H1 (cell line): ENCODE measurements at regions not wholly inside any gene's neighbourhood (a gene's known extent, or its start where the extent isn't known, plus 50 kb on each side); places are given as distances from the start of the nearest gene placed in this dataset.

Experiments
- CTCF ChIA-PET: fragments of 300-600 bp; sonication (Branson Sonifier 250); formaldehyde crosslinking; loops from one replicate; lab custom pipeline; 2021; ENCODE audit not compliant: partially characterized antibody; lab: Charles Lee
- POLR2A ChIA-PET: fragments of 300-600 bp; sonication (Branson Sonifier 250); formaldehyde crosslinking; loops from one replicate; lab custom pipeline; 2021; ENCODE audit warnings: inconsistent platforms; ENCODE audit not compliant: partially characterized antibody; lab: Charles Lee
- DNase-seq, 2 experiments: peaks; one replicate each; pipeline versions ENCODE4 v3.0.0 to v3.0.0-alpha.2; 2010 to 2022; ENCODE audit warnings: low spot score in 2 of 2, low read depth in 1 of 2, mixed read lengths in 1 of 2
- FAIRE-seq: peaks from 2 replicates; lab custom pipeline; 2011; peaks lifted over from hg19 to GRCh38; lab: Jason Lieb, UNC
- H2AFZ ChIP-seq: 2 replicates; pipeline ENCODE4 v1.8.1; 2012; ENCODE audit warnings: low read length, inconsistent platforms
- H2AK5ac ChIP-seq: 2 replicates; pipeline ENCODE4 v1.6.1; 2013; ENCODE audit warnings: low read depth, low read length
- H2BK120ac ChIP-seq: replicated peaks from 2 replicates; pipeline ENCODE3; 2013; ENCODE audit warnings: low read depth, low read length, inconsistent platforms
- H2BK12ac ChIP-seq: 2 replicates; pipeline ENCODE4 v1.6.1; 2013; ENCODE audit warnings: low read depth, low read length
- H2BK15ac ChIP-seq: 2 replicates; pipeline ENCODE4 v1.6.1; 2013; ENCODE audit warnings: low read length
- H2BK20ac ChIP-seq: 2 replicates; pipeline ENCODE4 v1.6.1; 2013; ENCODE audit warnings: low read length
- H2BK5ac ChIP-seq: 2 replicates; pipeline ENCODE4 v1.6.1; 2013; ENCODE audit warnings: low read depth, low read length
- H3K14ac ChIP-seq: 2 replicates; pipeline ENCODE4 v1.6.1; 2013; ENCODE audit warnings: inconsistent platforms; ENCODE audit not compliant: insufficient read length
- H3K18ac ChIP-seq: 2 replicates; pipeline ENCODE4 v1.6.1; 2013; ENCODE audit warnings: low read length; ENCODE audit errors: extremely low read depth
- H3K23ac ChIP-seq: 2 replicates; pipeline ENCODE4 v1.6.1; 2013; ENCODE audit warnings: inconsistent platforms; ENCODE audit not compliant: insufficient read length
- H3K23me2 ChIP-seq: 2 replicates; pipeline ENCODE4 v1.6.1; 2013; ENCODE audit warnings: low read depth, low read length
- H3K27ac ChIP-seq: 2 replicates; pipeline ENCODE4 v1.6.1; 2011; ENCODE audit warnings: low read depth, low read length, inconsistent platforms
- H3K27me3 ChIP-seq, 4 experiments: replicated peaks in 1 of 4; 1 replicate in 1 of 4; 2 replicates in 3 of 4; pipeline versions ENCODE4 v1.6.1 to v1.8.1; 2011 to 2013; ENCODE audit warnings: low read length in 3 of 4, mild to moderate bottlenecking in 3 of 4, inconsistent platforms in 2 of 4, mixed read lengths in 2 of 4, moderate library complexity in 1 of 4; ENCODE audit not compliant: control insufficient read depth in 3 of 4, insufficient read depth in 3 of 4; ENCODE audit errors: extremely low read depth in 1 of 4
- H3K36me3 ChIP-seq, 4 experiments: 2 replicates each; pipeline versions ENCODE4 v1.6.1 to v1.8.1; 2011 to 2013; ENCODE audit warnings: mild to moderate bottlenecking in 4 of 4, low read length in 3 of 4, moderate library complexity in 2 of 4, control low read depth in 1 of 4, inconsistent platforms in 1 of 4; ENCODE audit not compliant: insufficient read depth in 4 of 4, control insufficient read depth in 2 of 4
- H3K4ac ChIP-seq: replicated peaks from 2 replicates; pipeline ENCODE3; 2013; ENCODE audit warnings: low read length, low read depth, mixed read lengths, inconsistent platforms; ENCODE audit not compliant: insufficient read length
- H3K4me1 ChIP-seq, 4 experiments: replicated peaks in 1 of 4; 1 replicate in 1 of 4; 2 replicates in 3 of 4; pipeline versions ENCODE4 v1.6.1 to v1.8.1; 2011 to 2013; ENCODE audit warnings: low read length in 3 of 4, inconsistent platforms in 2 of 4, mixed read lengths in 1 of 4; ENCODE audit not compliant: insufficient read depth in 4 of 4, control insufficient read depth in 3 of 4
- H3K4me2 ChIP-seq, 2 experiments: 2 replicates each; pipeline versions ENCODE4 v1.6.1 to v1.8.1; 2011 to 2013; ENCODE audit warnings: low read depth in 2 of 2, low read length in 2 of 2, control low read depth in 1 of 2, inconsistent platforms in 1 of 2, mild to moderate bottlenecking in 1 of 2; ENCODE audit not compliant: insufficient read depth in 1 of 2
- H3K4me3 ChIP-seq, 4 experiments: fragments of 200-600, 300-600 bp in 1 of 4; sonication (generic), shearing (Covaris generic), sonication (Bioruptor Twin) in 1 of 4; 2 replicates each; pipeline versions ENCODE4 v1.5.1 to v1.8.1; 2011 to 2016; ENCODE audit warnings: low read length in 4 of 4, low read depth in 3 of 4, control low read depth in 2 of 4, inconsistent platforms in 2 of 4, mild to moderate bottlenecking in 2 of 4, mixed read lengths in 1 of 4, moderate library complexity in 1 of 4; ENCODE audit not compliant: insufficient read depth in 2 of 4; ENCODE audit errors: extremely low read depth in 1 of 4
- H3K56ac ChIP-seq: replicated peaks from 2 replicates; pipeline ENCODE3; 2013; ENCODE audit warnings: low read depth, mild to moderate bottlenecking, mixed read lengths, low read length, inconsistent platforms; ENCODE audit not compliant: insufficient read length
- H3K79me1 ChIP-seq: 2 replicates; pipeline ENCODE4 v1.6.1; 2013; ENCODE audit warnings: low read depth, low read length, control low read depth
- H3K79me2 ChIP-seq, 2 experiments: 2 replicates each; pipeline versions ENCODE4 v1.6.1 to v1.8.1; 2012 to 2013; ENCODE audit warnings: low read length in 2 of 2, mild to moderate bottlenecking in 2 of 2, inconsistent platforms in 1 of 2; ENCODE audit not compliant: insufficient read depth in 2 of 2, control insufficient read depth in 1 of 2
- H3K9ac ChIP-seq, 4 experiments: replicated peaks in 1 of 4; 1 replicate in 1 of 4; 2 replicates in 3 of 4; pipeline versions ENCODE4 v1.6.1 to v1.8.1; 2011 to 2013; ENCODE audit warnings: low read depth in 3 of 4, low read length in 3 of 4, control low read depth in 2 of 4, mild to moderate bottlenecking in 2 of 4, moderate library complexity in 2 of 4, inconsistent platforms in 1 of 4; ENCODE audit errors: extremely low read depth in 1 of 4
- H3K9me3 ChIP-seq, 2 experiments: 2 replicates each; pipeline versions ENCODE4 v1.6.1 to v1.8.1; 2012 to 2013; ENCODE audit warnings: mild to moderate bottlenecking in 2 of 2, moderate library complexity in 2 of 2, control low read depth in 1 of 2, inconsistent platforms in 1 of 2, low read depth in 1 of 2, low read length in 1 of 2, mixed read lengths in 1 of 2; ENCODE audit not compliant: insufficient read depth in 2 of 2
- H4K20me1 ChIP-seq, 2 experiments: replicated peaks in 1 of 2; 2 replicates each; pipeline versions ENCODE3 to v1.8.1; 2011 to 2013; ENCODE audit warnings: inconsistent platforms in 2 of 2, low read length in 2 of 2, mild to moderate bottlenecking in 1 of 2; ENCODE audit not compliant: insufficient read depth in 2 of 2, control insufficient read depth in 1 of 2
- H4K5ac ChIP-seq: 2 replicates; pipeline ENCODE4 v1.6.1; 2013; ENCODE audit warnings: low read length, low read depth, mixed read lengths, inconsistent platforms; ENCODE audit not compliant: insufficient read length
- H4K8ac ChIP-seq: 2 replicates; pipeline ENCODE4 v1.8.0; 2013; ENCODE audit warnings: mild to moderate bottlenecking, moderate library complexity, low read length, inconsistent platforms; ENCODE audit not compliant: insufficient read depth; ENCODE audit errors: extremely low read depth
- H4K91ac ChIP-seq: replicated peaks from 2 replicates; pipeline ENCODE3; 2013; ENCODE audit warnings: low read length, mixed read lengths, inconsistent platforms; ENCODE audit not compliant: insufficient read length
- HDAC2 ChIP-seq, 2 experiments: fragments of 300-600 bp in 1 of 2; sonication (generic) in 1 of 2; IDR thresholded peaks; 2 replicates each; pipeline ENCODE4 v1.6.1; 2011 to 2012; ENCODE audit warnings: low read depth in 2 of 2, low read length in 2 of 2, mild to moderate bottlenecking in 2 of 2, moderate library complexity in 2 of 2, borderline replicate concordance in 1 of 2, inconsistent platforms in 1 of 2
- WGBS, 2 experiments: shearing (Covaris generic) in 1 of 2; methylation state at CpG; one replicate each; pipeline versions ENCODE4 v1.1.6 to v1.1.7; 2013 to 2015; ENCODE audit warnings: low lambda C conversion rate in 2 of 2, mixed read lengths in 2 of 2, inconsistent platforms in 1 of 2, low coverage in 1 of 2, missing lambda C conversion rate in 1 of 2; ENCODE audit not compliant: insufficient replicate concordance in 2 of 2, insufficient coverage in 1 of 2, insufficient read length in 1 of 2; ENCODE audit errors: extremely low coverage in 1 of 2, missing lambda C conversion rate in 1 of 2; 5-methylcytosine and 5-hydroxymethylcytosine counted together
- TF ChIP-seq, protein P1 (sequence below): IDR thresholded peaks from 2 replicates; pipeline ENCODE4 v1.6.1; 2012; ENCODE audit warnings: low read length, inconsistent platforms

DNA sequence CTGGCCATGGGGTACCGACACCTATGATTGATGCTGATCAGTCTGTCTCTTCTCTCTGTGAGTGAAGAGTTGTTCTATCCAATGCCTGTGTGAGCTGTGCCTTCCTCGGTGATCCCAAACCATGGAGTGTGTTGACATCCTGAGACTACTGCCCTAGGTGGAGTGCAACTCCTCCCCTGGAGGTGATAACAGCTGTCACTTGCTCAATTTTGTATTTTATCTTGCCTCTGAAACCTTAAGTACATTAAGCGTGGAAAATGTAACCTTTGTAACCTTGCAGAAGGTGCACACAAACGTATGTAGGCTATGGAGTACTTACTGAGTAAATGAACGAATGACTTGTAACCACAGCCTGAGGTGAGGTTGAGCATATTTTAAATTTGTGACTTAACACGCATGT, 256.2 kb downstream of the FNDC1 start:
- H3K79me2 ChIP-seq = no peaks in the 10 kb centered on the region

More for the DNA sequence above, 256.2 kb downstream of the FNDC1 start:
- no peak overlapping the region for H2AK5ac ChIP-seq
- FAIRE-seq (no peak), DNase-seq (no peak)
- no peak overlapping the region for H3K4ac ChIP-seq
- no peak overlapping the region for H2AFZ ChIP-seq
- H4K91ac ChIP-seq = no peak overlapping the region
- no peaks in the 10 kb centered on the region for H3K23me2 ChIP-seq
- CTCF ChIA-PET = interaction anchor here (1.1 kb wide), 1 partner anchor 36 kb away, joined by 3 read pairs; no protein-coding TSS in a partner anchor
- POLR2A ChIA-PET = no interaction called here
- H3K4me1 ChIP-seq = no peaks in the 10 kb centered on the region; a peak in 1 of 7 replicates
- H2BK20ac ChIP-seq = no peak overlapping the region
- H3K4me3 ChIP-seq = no peak overlapping the region
- no peak overlapping the region for H3K56ac ChIP-seq
- H2BK12ac ChIP-seq = no peak overlapping the region
- H3K27me3 ChIP-seq = peaks cover 0 to 1% (median 0%) of the 10 kb centered on the region in 4 experiments; a peak in 1 of 7 replicates
- H4K5ac ChIP-seq = no peak overlapping the region
- H3K36me3 ChIP-seq = no peaks in the 10 kb centered on the region; a peak in 1 of 8 replicates
- no peak overlapping the region for H3K14ac ChIP-seq
- H4K8ac ChIP-seq = no peak overlapping the region
- peaks cover 81 to 93% of the 10 kb centered on the region in 2 experiments for H3K9me3 ChIP-seq
- no peak overlapping the region for H2BK15ac ChIP-seq
- no peak overlapping the region for H3K27ac ChIP-seq
- no peak for TF ChIP-seq HDAC2 (IDR thresholded peaks at IDR 0.05; ENCODE audit: borderline replicate concordance in 1 of 2, low read depth in 2 of 2, low read length in 2 of 2)
- TF ChIP-seq, protein P1, sequence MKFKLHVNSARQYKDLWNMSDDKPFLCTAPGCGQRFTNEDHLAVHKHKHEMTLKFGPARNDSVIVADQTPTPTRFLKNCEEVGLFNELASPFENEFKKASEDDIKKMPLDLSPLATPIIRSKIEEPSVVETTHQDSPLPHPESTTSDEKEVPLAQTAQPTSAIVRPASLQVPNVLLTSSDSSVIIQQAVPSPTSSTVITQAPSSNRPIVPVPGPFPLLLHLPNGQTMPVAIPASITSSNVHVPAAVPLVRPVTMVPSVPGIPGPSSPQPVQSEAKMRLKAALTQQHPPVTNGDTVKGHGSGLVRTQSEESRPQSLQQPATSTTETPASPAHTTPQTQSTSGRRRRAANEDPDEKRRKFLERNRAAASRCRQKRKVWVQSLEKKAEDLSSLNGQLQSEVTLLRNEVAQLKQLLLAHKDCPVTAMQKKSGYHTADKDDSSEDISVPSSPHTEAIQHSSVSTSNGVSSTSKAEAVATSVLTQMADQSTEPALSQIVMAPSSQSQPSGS = no peak
- H2BK120ac ChIP-seq = no peak overlapping the region
- H3K23ac ChIP-seq = no peak overlapping the region
- no peak overlapping the region for H3K4me2 ChIP-seq
- no peaks in the 10 kb centered on the region for H3K79me1 ChIP-seq
- H2BK5ac ChIP-seq = no peak overlapping the region
- WGBS, 2 experiments = 82% methylated on average over 6 of the region's 6 CpGs; no CpG with 5 or more reads in 1 of the 2 experiments
- H3K9ac ChIP-seq = no peak overlapping the region
- H4K20me1 ChIP-seq = no peaks in the 10 kb centered on the region
- no peak overlapping the region for H3K18ac ChIP-seq
